Mesendoderm (in vitro differentiated cells): ENCODE measurements at regions not wholly inside any gene's neighbourhood (a gene's known extent, or its start where the extent isn't known, plus 50 kb on each side); places are given as distances from the start of the nearest gene placed in this dataset.

Experiments used
- DNase-seq: peaks from one replicate; pipeline ENCODE4 v3.0.0; 2013
- H2AK5ac ChIP-seq: 2 replicates; pipeline ENCODE4 v1.6.1; 2013; ENCODE audit warnings: low read length, inconsistent platforms
- H2BK120ac ChIP-seq: 2 replicates; pipeline ENCODE4 v1.6.1; 2013; ENCODE audit warnings: low read depth, mild to moderate bottlenecking, low read length, moderate library complexity, mixed read lengths
- H2BK15ac ChIP-seq: replicated peaks from 2 replicates; pipeline ENCODE4 v1.6.1; 2013; ENCODE audit warnings: low read depth, mild to moderate bottlenecking, moderate library complexity
- H2BK5ac ChIP-seq: 2 replicates; pipeline ENCODE4 v1.6.1; 2013; ENCODE audit warnings: low read length, inconsistent platforms
- H3K18ac ChIP-seq: 2 replicates; pipeline ENCODE4 v1.6.1; 2013; ENCODE audit warnings: mild to moderate bottlenecking, low read length, mixed read lengths
- H3K23ac ChIP-seq: one replicate; pipeline ENCODE4 v1.6.1; 2013; ENCODE audit warnings: low read length
- H3K27ac ChIP-seq: 2 replicates; pipeline ENCODE4 v1.5.1; 2013; ENCODE audit warnings: low read depth, mild to moderate bottlenecking, inconsistent platforms, low read length, moderate library complexity
- H3K27me3 ChIP-seq: 2 replicates; pipeline ENCODE4 v1.6.1; 2013; ENCODE audit warnings: low read length, control low read depth, mild to moderate bottlenecking, inconsistent platforms; ENCODE audit not compliant: insufficient read depth, poor library complexity
- H3K36me3 ChIP-seq: 2 replicates; pipeline ENCODE4 v1.6.1; 2013; ENCODE audit warnings: low read length, inconsistent platforms; ENCODE audit not compliant: control insufficient read depth, insufficient read depth
- H3K4ac ChIP-seq: one replicate; pipeline ENCODE4 v1.6.1; 2013; ENCODE audit warnings: low read depth, mild to moderate bottlenecking, low read length, moderate library complexity
- H3K4me1 ChIP-seq: 2 replicates; pipeline ENCODE4 v1.6.1; 2013; ENCODE audit warnings: low read depth, low read length, inconsistent platforms; ENCODE audit not compliant: control insufficient read depth
- H3K4me2 ChIP-seq: 2 replicates; pipeline ENCODE4 v1.6.1; 2013; ENCODE audit warnings: low read length
- H3K4me3 ChIP-seq: 2 replicates; pipeline ENCODE4 v1.5.1; 2013; ENCODE audit warnings: mild to moderate bottlenecking, low read length
- H3K56ac ChIP-seq: one replicate; pipeline ENCODE4 v1.6.1; 2013; ENCODE audit warnings: low read length
- H3K79me1 ChIP-seq: 2 replicates; pipeline ENCODE4 v1.6.1; 2013; ENCODE audit warnings: low read length, inconsistent platforms
- H3K79me2 ChIP-seq: 2 replicates; pipeline ENCODE4 v1.6.1; 2013; ENCODE audit warnings: mild to moderate bottlenecking, low read length; ENCODE audit not compliant: control insufficient read depth, insufficient read depth
- H3K9ac ChIP-seq: 2 replicates; pipeline ENCODE4 v1.6.1; 2013; ENCODE audit warnings: low read length, inconsistent platforms
- H4K5ac ChIP-seq: one replicate; pipeline ENCODE4 v1.6.1; 2013; ENCODE audit warnings: low read length
- H4K8ac ChIP-seq: one replicate; pipeline ENCODE4 v1.6.1; 2013; ENCODE audit warnings: low read depth, mild to moderate bottlenecking, control low read depth, low read length, moderate library complexity
- WGBS: extraction: QIAGEN DNeasy Blood & Tissue Kit; methylation state at CpG from one replicate; pipeline ENCODE4 v1.1.7; 2013; ENCODE audit warnings: low lambda C conversion rate, missing lambda C conversion rate; ENCODE audit not compliant: insufficient coverage; ENCODE audit errors: extremely low coverage; 5-methylcytosine and 5-hydroxymethylcytosine counted together

DNA sequence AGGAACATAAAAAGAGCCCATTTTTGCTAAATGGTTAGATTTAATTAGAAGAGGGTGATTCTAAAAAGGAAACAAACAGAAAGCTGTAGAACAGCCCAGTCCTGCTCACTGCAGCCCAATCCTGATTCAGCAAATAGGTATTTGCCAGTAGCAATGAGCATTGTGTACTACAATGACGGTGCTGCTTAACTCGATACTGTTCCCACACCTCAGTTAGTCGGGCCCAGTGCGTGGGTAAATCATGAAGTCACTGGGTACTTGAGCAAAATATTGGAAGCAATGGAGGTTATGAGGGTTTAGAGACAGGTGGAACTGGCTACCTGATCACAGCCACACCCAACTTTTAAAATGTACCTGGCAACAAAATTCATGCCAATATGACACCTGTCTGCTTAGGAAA is 101.5 kb upstream of the ADGRL2 start:
- Histone ChIP-seq H3K23ac (no peak overlapping the region), H3K79me1 (no peaks in the 10 kb centered on the region), H3K4me3 (no peak overlapping the region), H3K56ac (peak overlapping the region; percentile 46), H3K27ac (no peak overlapping the region), H2BK5ac (no peak overlapping the region), H3K27me3 (no peaks in the 10 kb centered on the region), H2BK120ac (no peak overlapping the region), H3K4me1 (peaks cover 3% of the 10 kb centered on the region), H3K4ac (peak overlapping the region; percentile 70), H4K8ac (no peak overlapping the region), H3K4me2 (no peak overlapping the region), H3K9ac (no peak overlapping the region), H3K18ac (peak overlapping the region; percentile 12), H2AK5ac (no peak overlapping the region), H3K79me2 (no peaks in the 10 kb centered on the region), H3K36me3 (no peaks in the 10 kb centered on the region), H4K5ac (no peak overlapping the region), H2BK15ac (no peak overlapping the region)
- no CpG with 5 or more reads among the region's 4 CpGs for WGBS
- DNase-seq, result peak; percentile 77

DNA sequence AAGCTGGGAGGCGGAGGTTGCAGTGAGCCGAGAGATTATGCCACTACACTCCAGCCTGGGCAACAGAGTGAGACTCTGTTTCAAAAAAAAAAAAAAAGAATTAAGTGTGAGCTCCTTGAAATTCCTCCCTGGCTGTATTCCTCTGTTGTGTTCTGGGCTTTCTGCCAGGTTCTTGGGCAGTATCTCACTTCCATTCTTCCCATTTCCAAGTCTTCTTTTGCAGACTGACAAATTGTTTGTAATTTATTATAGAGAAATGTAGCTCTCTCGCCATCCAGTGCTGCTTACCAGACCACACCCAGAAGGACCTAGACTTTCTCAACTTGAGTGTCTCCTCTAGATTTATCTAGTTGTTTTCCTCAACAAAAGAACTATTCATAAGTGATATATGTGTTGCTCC is 105.0 kb upstream of the ADGRL2 start:
- Histone ChIP-seq H2BK15ac (no peak overlapping the region), H4K5ac (no peak overlapping the region), H3K79me1 (no peaks in the 10 kb centered on the region), H3K4me3 (no peak overlapping the region), H3K4me2 (no peak overlapping the region), H3K36me3 (no peaks in the 10 kb centered on the region), H3K79me2 (no peaks in the 10 kb centered on the region), H3K4me1 (peaks cover 3% of the 10 kb centered on the region), H3K4ac (no peak overlapping the region), H2BK5ac (no peak overlapping the region), H3K23ac (no peak overlapping the region), H4K8ac (no peak overlapping the region), H3K18ac (no peak overlapping the region), H3K9ac (no peak overlapping the region), H3K27me3 (no peaks in the 10 kb centered on the region), H3K27ac (no peak overlapping the region), H2AK5ac (no peak overlapping the region), H2BK120ac (no peak overlapping the region), H3K56ac (no peak overlapping the region)
- no CpG with 5 or more reads among the region's 3 CpGs for WGBS
- no peak for DNase-seq

DNA sequence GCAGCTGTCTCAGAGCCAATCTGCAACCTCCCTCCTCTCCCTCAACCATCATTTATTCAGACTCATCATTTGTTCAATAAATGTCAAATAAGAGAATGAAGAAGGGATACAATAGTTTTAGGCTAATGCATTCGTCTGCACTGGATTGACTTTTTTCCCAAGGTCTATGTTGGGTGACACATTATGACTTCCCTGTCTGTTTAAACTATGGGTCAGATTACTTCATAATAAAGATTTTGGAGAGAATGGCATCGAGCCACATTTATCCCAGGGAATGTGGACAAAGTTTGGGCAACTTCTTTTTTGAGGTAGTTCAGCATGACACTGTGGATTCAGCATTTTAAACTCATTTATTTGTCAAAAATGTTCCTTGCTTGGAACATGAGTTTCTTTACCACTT is 107.4 kb upstream of the ADGRL2 start:
- H4K5ac ChIP-seq, result no peak overlapping the region
- H2BK15ac ChIP-seq, result no peak overlapping the region
- DNase-seq, result no peak
- no peaks in the 10 kb centered on the region for H3K79me2 ChIP-seq
- H3K56ac ChIP-seq, result no peak overlapping the region
- H3K79me1 ChIP-seq, result no peaks in the 10 kb centered on the region
- H3K4me3 ChIP-seq, result no peak overlapping the region
- no peak overlapping the region for H2BK5ac ChIP-seq
- H3K27me3 ChIP-seq, result no peaks in the 10 kb centered on the region
- H3K4me2 ChIP-seq, result no peak overlapping the region
- no peak overlapping the region for H3K4ac ChIP-seq
- H3K4me1 ChIP-seq, result peaks cover 4% of the 10 kb centered on the region
- H3K23ac ChIP-seq, result no peak overlapping the region
- H3K27ac ChIP-seq, result no peak overlapping the region
- H3K36me3 ChIP-seq, result no peaks in the 10 kb centered on the region
- no CpG with 5 or more reads among the region's 2 CpGs for WGBS
- H2BK120ac ChIP-seq, result no peak overlapping the region
- no peak overlapping the region for H3K18ac ChIP-seq
- H4K8ac ChIP-seq, result no peak overlapping the region
- H3K9ac ChIP-seq, result no peak overlapping the region
- H2AK5ac ChIP-seq, result no peak overlapping the region

DNA sequence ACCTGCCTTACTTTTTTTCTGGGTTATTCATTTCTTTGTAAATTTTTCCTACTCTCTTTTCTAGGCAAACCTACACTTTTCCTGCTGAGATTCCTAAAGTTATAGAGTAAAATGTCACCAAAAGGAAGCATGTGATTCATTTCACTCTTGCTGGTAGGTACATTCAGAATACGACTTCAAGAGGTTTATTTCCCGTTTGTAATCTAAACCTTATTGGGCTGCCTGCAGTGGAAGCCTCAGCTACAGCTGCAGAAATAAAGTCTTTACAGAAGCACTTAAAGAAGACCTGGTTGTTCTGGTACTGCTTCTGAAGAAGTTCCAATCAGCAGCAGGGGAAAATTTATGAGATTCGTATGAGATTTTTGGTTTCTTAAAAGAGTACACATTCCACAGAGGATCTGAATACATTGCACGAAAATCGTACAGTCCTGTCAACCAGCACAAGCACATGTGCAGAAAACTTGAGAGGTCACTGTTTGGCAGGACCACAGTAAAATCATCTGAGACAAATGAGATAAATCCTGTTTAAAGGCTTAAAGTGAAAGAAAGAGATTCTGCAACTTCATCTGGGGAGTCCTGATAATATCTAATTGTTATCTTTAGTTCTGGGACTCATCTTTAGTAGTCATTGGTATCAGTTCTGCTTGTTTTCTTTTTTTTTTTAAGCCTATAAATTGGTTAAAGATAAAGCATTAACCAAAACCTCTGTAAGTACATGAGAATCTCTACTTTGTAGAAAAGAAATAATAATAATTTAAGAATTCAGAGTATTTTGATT is 109.9 kb upstream of the ADGRL2 start:
- no peak overlapping the region for H3K4me2 ChIP-seq
- no peaks in the 10 kb centered on the region for H3K79me1 ChIP-seq
- no peak overlapping the region for H3K56ac ChIP-seq
- H2BK5ac ChIP-seq, result no peak overlapping the region
- H3K18ac ChIP-seq, result no peak overlapping the region
- no peak for DNase-seq
- no peaks in the 10 kb centered on the region for H3K79me2 ChIP-seq
- no CpG with 5 or more reads among the region's 5 CpGs for WGBS
- peaks cover 4% of the 10 kb centered on the region for H3K4me1 ChIP-seq
- H4K5ac ChIP-seq, result no peak overlapping the region
- no peak overlapping the region for H3K23ac ChIP-seq
- no peak overlapping the region for H2AK5ac ChIP-seq
- no peak overlapping the region for H2BK120ac ChIP-seq
- H2BK15ac ChIP-seq, result no peak overlapping the region
- no peak overlapping the region for H3K4me3 ChIP-seq
- no peaks in the 10 kb centered on the region for H3K27me3 ChIP-seq
- no peaks in the 10 kb centered on the region for H3K36me3 ChIP-seq
- H3K4ac ChIP-seq, result no peak overlapping the region
- H3K27ac ChIP-seq, result no peak overlapping the region
- H3K9ac ChIP-seq, result no peak overlapping the region
- H4K8ac ChIP-seq, result no peak overlapping the region

DNA sequence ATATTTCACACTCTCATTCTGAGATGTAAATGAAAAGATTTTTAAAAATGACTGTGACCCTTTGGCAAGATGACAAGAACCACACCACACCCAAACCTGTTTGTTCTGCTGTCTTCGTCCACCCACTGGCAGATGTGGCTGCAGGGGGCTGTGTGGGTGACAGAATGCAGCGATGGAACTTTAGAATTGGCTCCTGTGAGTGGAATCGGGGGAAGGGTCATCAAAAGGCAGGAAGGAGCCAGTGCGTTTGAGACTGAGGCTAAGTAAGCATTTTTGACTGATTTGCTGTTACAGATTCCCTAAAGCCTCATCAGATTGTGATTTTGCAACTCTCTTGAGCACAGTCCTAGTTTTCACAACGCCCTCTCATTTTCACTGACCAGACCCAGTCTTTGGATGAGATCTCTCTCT is 111.2 kb upstream of the ADGRL2 start:
- H3K56ac ChIP-seq, result peak overlapping the region; percentile 6
- no peak overlapping the region for H4K5ac ChIP-seq
- H2BK5ac ChIP-seq, result no peak overlapping the region
- H3K79me1 ChIP-seq, result no peaks in the 10 kb centered on the region
- H3K4me1 ChIP-seq, result peaks cover 4% of the 10 kb centered on the region
- no peak overlapping the region for H3K18ac ChIP-seq
- H3K4ac ChIP-seq, result no peak overlapping the region
- no peaks in the 10 kb centered on the region for H3K27me3 ChIP-seq
- H3K79me2 ChIP-seq, result no peaks in the 10 kb centered on the region
- no peaks in the 10 kb centered on the region for H3K36me3 ChIP-seq
- no peak overlapping the region for H2BK120ac ChIP-seq
- H3K23ac ChIP-seq, result no peak overlapping the region
- H2AK5ac ChIP-seq, result no peak overlapping the region
- H3K4me2 ChIP-seq, result no peak overlapping the region
- H2BK15ac ChIP-seq, result no peak overlapping the region
- H4K8ac ChIP-seq, result no peak overlapping the region
- no peak overlapping the region for H3K9ac ChIP-seq
- no CpG with 5 or more reads among the region's 5 CpGs for WGBS
- peak; percentile 23 for DNase-seq
- no peak overlapping the region for H3K27ac ChIP-seq
- H3K4me3 ChIP-seq, result no peak overlapping the region

DNA sequence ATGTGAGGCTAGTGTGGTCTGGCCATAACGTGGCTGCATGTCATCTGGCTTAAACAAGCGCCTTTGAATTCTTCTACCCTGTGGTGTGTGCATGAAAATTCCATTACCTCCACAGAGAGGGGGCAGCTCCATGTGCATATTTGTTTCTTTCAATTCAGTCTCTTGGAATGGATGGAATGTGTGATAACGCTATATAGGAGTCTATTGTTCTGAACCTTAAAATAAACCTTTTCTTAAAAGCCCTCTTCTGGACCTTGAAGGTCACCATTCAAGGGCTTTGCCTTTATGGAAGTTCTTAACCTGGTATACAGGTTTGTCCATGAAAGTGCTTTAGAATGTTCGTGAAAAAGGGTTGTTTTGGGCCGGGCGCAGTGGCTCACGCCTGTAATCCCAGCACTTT is 118.2 kb upstream of the ADGRL2 start:
- H3K27ac ChIP-seq, result no peak overlapping the region
- no peak overlapping the region for H4K8ac ChIP-seq
- no peak overlapping the region for H3K9ac ChIP-seq
- no peak overlapping the region for H3K4me3 ChIP-seq
- no peak overlapping the region for H2BK15ac ChIP-seq
- no peak overlapping the region for H2BK120ac ChIP-seq
- no peak overlapping the region for H3K56ac ChIP-seq
- H4K5ac ChIP-seq, result no peak overlapping the region
- no peaks in the 10 kb centered on the region for H3K79me2 ChIP-seq
- H3K4me2 ChIP-seq, result no peak overlapping the region
- peak; percentile 92 for DNase-seq
- no peak overlapping the region for H3K18ac ChIP-seq
- no peak overlapping the region for H3K23ac ChIP-seq
- H3K4ac ChIP-seq, result no peak overlapping the region
- H2BK5ac ChIP-seq, result no peak overlapping the region
- no peaks in the 10 kb centered on the region for H3K36me3 ChIP-seq
- peaks cover 8% of the 10 kb centered on the region for H3K4me1 ChIP-seq
- no peaks in the 10 kb centered on the region for H3K79me1 ChIP-seq
- H3K27me3 ChIP-seq, result no peaks in the 10 kb centered on the region
- WGBS, result no CpG with 5 or more reads among the region's 7 CpGs
- no peak overlapping the region for H2AK5ac ChIP-seq
